A172 (cell line): ENCODE measurements at regions not wholly inside any gene's neighbourhood (a gene's known extent, or its start where the extent isn't known, plus 50 kb on each side); places are given as distances from the start of the nearest gene placed in this dataset.
"Not testable (repeated sequence)": the region's sequence is repeated elsewhere in the genome, so short reads cannot be mapped to it uniquely, and the experiment has no call there.

Experiments used
- DNase-seq: peaks from one replicate; pipeline ENCODE4 v3.0.0-alpha.2; 2015; ENCODE audit warnings: low spot score

GRCh38 chr9:6104406-6104805 is 89.0 kb upstream of the RANBP6 start:
- not testable (repeated sequence) for DNase-seq

- not testable (repeated sequence) for DNase-seq
Measured at GRCh38 chr9:6103911-6104310, 88.5 kb upstream of the RANBP6 start.

- peak; percentile 72 for DNase-seq
Measured at GRCh38 chr9:6102336-6102987, 87.0 kb upstream of the RANBP6 start.

- not testable (repeated sequence) for DNase-seq
Measured at GRCh38 chr9:6101725-6102124, 86.3 kb upstream of the RANBP6 start.

- DNase-seq = not testable (repeated sequence)
Measured at GRCh38 chr9:6099346-6099745, 83.9 kb upstream of the RANBP6 start.

GRCh38 chr9:6098431-6098830 is 83.0 kb upstream of the RANBP6 start:
- no peak for DNase-seq

- DNase-seq = peak; percentile 18
Measured at GRCh38 chr9:6096821-6097220, 81.4 kb upstream of the RANBP6 start.

GRCh38 chr9:6090277-6091210 is 75.1 kb upstream of the RANBP6 start:
- no peak for DNase-seq

- DNase-seq = no peak
Measured at GRCh38 chr9:6089300-6089699, 73.9 kb upstream of the RANBP6 start.

GRCh38 chr9:6086006-6086655 is 70.7 kb upstream of the RANBP6 start:
- no peak for DNase-seq

- peak; percentile 85 for DNase-seq
Measured at GRCh38 chr9:6080154-6080716, 64.8 kb upstream of the RANBP6 start.

- no peak for DNase-seq
Measured at GRCh38 chr9:6079386-6079785, 64.0 kb upstream of the RANBP6 start.

GRCh38 chr9:6078382-6079105 is 63.1 kb upstream of the RANBP6 start:
- DNase-seq = no peak

- DNase-seq = no peak
Measured at GRCh38 chr9:6076851-6077250, 61.4 kb upstream of the RANBP6 start.

GRCh38 chr9:6073731-6074130 is 58.3 kb upstream of the RANBP6 start:
- DNase-seq = no peak

- DNase-seq = no peak
Measured at GRCh38 chr9:6072865-6073264, 57.4 kb upstream of the RANBP6 start.

GRCh38 chr9:6072453-6072852 is 57.0 kb upstream of the RANBP6 start:
- DNase-seq = no peak

- DNase-seq = no peak
Measured at GRCh38 chr9:6068983-6069382, 53.6 kb upstream of the RANBP6 start.

- no peak for DNase-seq
Measured at GRCh38 chr9:6067426-6067825, 52.0 kb upstream of the RANBP6 start.
